ENCODE measurements at regions not wholly inside any gene's neighbourhood (a gene's known extent, or its start where the extent isn't known, plus 50 kb on each side); places are given as distances from the start of the nearest gene placed in this dataset.

DNA sequence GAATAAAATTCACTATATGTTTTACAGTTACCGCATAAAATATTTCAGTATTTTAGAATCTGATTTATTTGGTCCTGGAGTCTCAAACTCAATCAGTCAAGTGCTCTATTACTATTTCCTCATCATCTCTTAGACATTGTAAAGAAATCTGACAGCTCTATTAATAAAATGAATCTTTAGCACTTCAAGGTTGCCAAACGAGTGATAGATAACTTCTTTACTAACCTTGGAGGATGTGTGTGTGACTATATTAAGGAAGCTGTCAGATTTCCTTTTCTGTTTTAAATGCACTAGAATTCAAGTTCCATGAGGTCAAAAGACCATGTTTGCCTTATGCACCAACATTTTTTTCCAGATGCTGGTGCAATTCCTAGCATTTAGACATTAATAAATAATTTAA, 389.8 kb upstream of the AZI2 start:
- DNase-seq (ENCODE audit: low read depth in 2 of 2): no peak

DNA sequence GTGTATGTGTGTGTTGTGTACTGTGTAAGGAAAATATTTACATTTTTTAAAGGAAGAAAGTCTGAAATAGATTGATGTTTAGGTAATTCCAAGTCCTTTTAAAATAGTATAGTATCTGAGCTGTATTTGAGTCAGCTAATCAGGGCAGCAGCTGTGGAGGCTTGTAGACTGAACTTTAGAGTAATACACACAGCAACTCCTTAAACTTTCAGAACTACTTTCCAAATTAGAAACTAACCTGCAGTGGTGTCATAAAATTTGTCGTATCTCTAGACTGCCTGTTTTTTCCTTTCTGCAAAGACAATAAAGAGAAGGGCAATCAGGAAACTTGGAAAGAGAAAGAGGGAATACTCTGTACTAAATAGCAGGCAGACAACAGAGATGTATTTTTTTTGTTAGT, 391.0 kb upstream of the AZI2 start:
- no peak for DNase-seq (ENCODE audit: low read depth in 2 of 2)

DNA sequence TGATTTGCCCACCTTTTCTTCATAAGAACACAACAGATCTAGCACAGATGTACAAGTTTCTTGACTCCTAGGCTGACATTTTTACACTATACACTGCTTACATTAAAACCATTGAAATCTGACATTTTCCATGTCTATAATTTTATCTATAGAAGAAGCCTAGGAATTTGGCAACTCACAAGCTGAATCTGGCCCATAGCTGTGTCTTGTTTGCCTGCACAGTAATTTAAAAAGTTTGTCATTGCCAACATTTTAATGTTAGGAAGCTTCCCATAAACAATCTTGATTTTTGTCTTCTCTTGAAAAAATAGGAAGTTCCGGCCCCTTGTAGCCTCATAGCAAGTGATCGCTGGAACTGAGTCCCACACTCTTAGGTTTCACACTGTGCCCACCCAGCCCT, 394.6 kb upstream of the AZI2 start:
- no peak for DNase-seq (ENCODE audit: low read depth in 2 of 2)

- no peak for DNase-seq (ENCODE audit: low read depth in 2 of 2)
Measured at GRCh38 chr3:28743831-28744230, 395.2 kb upstream of the AZI2 start.

GRCh38 chr3:28745436-28745835, 396.8 kb upstream of the AZI2 start:
- DNase-seq (ENCODE audit: low read depth in 2 of 2): no peak

GRCh38 chr3:28745916-28746617, 397.4 kb upstream of the AZI2 start:
- no peak for DNase-seq (ENCODE audit: low read depth in 2 of 2)

- no peak for DNase-seq (ENCODE audit: low read depth in 2 of 2)
Measured at GRCh38 chr3:28746990-28747389, 398.4 kb upstream of the AZI2 start.

DNA sequence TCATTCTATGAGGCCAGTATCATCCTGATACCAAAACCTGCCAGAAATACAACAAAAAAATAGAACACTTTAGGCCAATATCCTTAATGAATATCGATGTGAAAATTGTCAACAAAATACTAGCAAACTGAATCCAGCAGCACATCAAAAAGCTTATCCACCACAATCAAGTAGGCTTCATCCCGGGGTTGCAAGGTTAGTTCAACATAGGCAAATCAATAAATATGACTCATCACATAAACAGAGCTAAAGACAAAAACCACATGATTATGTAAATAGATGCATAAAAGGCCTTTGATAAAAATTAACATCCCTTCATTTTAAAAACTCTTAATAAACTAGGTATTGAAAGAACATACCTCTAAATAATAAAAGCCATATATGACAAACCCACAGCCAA, 403.2 kb upstream of the AZI2 start:
- no peak for DNase-seq (ENCODE audit: low read depth in 2 of 2)

DNA sequence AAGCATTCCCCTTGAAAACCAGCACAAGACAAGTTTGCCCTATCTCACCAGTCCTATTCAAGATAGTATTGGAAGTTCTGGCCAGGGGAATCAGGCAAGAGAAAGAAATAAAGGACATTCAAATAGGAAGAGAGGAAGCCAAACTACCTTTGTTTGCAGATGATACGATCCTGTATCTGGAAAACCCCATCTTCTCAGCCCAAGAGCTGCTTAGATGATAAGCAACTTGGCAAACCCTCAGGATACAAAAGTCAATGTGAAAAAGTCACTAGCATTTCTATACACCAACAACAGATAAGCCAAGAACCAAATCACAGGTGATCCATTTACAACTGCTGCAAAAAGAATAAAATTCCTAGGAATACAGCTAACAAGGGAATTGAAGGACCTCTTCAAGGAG, 403.7 kb upstream of the AZI2 start:
- no peak for DNase-seq (ENCODE audit: low read depth in 2 of 2)

DNA sequence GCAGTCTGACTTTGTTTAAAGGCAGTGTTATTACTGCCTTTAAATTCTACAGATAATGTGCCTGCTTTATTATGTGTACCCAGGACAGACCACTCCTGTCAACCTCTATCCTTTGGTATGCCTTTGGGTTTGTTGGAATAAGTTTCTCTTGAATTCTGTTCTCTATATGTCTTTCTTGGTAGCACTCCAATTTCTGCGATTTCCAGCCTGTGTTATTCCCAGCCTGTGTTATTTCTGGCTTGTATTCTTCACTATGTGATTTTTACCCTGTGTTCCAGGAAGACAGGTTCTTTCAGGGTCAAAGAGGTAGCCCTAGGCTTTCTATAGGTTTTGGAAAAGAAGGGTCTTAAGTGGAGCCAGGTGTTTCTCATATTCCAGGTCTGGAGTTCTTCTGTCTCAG, 407.4 kb upstream of the AZI2 start:
- DNase-seq (ENCODE audit: low read depth in 2 of 2): no peak

GRCh38 chr3:28758115-28758514, 409.5 kb upstream of the AZI2 start:
- DNase-seq (ENCODE audit: low read depth in 2 of 2): no peak

GRCh38 chr3:28761375-28761774, 412.8 kb upstream of the AZI2 start:
- DNase-seq (ENCODE audit: low read depth in 2 of 2): no peak

- no peak for DNase-seq (ENCODE audit: low read depth in 2 of 2)
Measured at GRCh38 chr3:28765194-28765593, 416.6 kb upstream of the AZI2 start.

- DNase-seq (ENCODE audit: low read depth in 2 of 2): no peak
Measured at GRCh38 chr3:28768439-28768838, 419.8 kb upstream of the AZI2 start.

DNA sequence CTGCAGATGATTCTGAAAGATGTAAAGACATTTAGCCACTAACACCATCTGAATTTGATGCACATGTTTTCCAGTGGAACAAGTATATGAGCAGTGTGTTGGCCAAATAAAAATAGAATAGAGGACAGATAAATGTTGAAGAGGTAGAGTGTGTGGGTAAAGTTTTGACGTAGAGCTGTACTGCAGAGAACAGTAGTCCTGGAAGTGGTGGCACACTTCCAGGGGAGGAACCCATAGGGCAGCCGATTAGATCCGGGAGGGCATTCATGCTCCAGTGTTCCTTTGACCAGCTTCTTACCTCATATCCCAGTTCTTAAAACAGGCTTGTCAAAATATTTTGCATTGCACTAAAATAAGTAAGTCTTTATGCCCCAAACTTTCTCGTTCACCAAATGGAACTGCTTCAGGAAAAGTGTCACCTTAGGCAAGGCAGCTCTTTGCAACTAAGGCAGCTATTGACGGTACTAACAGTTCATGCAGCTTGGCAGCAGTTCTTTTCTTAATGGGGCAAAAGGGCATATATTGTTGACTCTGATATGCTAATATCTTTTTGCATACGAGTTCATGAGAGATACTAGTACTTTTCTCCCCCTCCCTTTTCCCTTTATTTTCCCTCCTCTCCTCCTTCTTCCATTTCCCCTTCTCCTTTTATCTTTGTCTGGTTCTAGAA, 429.3 kb upstream of the AZI2 start:
- DNase-seq (ENCODE audit: low read depth in 2 of 2): no peak

- DNase-seq (ENCODE audit: low read depth in 2 of 2): no peak
Measured at GRCh38 chr3:28780480-28780879, 431.9 kb upstream of the AZI2 start.

DNA sequence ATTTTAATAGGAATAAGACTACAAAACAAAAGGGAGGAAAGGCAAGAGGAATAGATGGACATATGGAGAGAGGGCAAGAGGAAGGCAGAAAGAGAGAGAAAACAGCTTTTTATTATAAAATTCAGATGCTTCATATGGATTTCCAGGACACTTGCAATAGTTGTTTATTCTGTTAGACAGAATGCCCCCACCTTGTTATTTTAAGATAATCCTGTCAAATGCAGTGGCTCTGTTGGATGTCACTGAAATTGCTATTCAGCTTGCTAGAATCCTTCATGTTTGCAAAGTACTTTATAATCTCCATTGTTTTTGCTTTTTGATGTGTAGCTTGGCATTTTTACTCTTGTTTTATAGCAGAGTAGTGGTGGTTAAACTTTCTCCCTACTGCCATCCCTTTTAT, 432.4 kb upstream of the AZI2 start:
- DNase-seq (ENCODE audit: low read depth in 2 of 2): no peak

GRCh38 chr3:28786446-28786845, 437.8 kb upstream of the AZI2 start:
- no peak for DNase-seq (ENCODE audit: low read depth in 2 of 2)

GRCh38 chr3:28788571-28788970, 439.9 kb upstream of the AZI2 start:
- no peak for DNase-seq (ENCODE audit: low read depth in 2 of 2)

DNA sequence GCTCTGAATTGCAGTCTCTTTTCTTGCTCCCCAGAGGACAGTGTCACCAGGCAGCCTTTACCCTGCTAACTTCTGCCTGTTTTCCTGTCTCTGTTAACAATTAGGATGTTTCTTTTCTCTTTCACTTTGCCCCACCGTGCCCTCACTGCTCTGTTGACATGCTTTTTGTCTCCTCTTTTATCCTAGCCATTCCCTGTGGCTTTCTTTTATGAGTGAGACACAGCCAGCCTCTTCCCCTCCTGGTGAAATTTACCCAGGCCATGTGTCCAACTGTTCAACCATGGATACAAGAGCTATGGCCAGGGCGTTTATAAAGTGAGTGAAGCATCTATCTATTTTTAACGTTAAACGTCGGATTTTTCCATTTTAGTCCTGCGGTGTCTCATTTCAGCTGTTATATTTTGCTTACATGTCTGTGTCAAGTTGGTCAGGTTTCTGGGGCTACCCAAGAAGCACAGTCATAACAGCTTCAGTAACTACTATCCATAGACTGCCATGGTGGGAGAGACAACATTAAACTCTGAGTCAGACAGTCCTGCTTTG, 443.2 kb upstream of the AZI2 start:
- no peak for DNase-seq (ENCODE audit: low read depth in 2 of 2)

DNA sequence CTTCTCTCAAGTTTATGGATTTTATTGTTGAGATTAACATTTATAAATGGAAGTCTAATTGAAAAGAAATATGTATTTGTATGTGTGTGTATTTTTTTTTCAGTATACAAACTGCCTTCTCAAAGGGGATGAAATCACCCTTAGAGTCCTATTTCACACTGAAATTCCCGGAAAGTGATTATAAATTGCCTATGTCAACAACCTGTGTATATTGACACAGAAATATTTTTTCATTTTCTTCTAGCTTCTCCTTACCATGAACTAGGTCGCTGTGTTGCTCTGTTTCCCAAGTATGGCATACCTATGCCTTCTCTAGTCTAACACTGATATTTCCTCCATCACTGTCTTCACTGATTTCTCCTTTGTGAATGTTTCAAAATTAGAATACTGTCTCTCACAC, 444.0 kb upstream of the AZI2 start:
- DNase-seq (ENCODE audit: low read depth in 2 of 2): no peak

DNA sequence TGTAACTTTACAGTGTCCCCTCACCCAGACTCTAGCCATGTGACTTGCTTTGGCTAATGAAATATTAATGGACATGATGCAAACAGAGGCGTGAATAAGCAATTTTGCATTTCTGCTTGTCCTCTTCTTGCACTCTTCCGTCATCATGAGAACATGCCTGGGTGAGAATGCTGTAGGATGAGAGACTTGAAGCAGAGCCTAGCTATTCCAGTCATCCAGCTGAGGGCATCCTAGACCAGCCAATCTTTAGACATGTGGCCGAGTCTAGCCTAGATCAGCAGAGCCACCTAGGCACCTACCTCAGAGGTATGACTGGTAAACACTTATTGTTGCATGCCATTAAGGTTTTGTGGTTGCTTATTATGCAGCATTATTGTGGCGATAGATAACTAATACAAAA, 450.5 kb upstream of the AZI2 start:
- DNase-seq (ENCODE audit: low read depth in 2 of 2): no peak

GRCh38 chr3:28800203-28800602, 451.6 kb upstream of the AZI2 start:
- no peak for DNase-seq (ENCODE audit: low read depth in 2 of 2)

DNA sequence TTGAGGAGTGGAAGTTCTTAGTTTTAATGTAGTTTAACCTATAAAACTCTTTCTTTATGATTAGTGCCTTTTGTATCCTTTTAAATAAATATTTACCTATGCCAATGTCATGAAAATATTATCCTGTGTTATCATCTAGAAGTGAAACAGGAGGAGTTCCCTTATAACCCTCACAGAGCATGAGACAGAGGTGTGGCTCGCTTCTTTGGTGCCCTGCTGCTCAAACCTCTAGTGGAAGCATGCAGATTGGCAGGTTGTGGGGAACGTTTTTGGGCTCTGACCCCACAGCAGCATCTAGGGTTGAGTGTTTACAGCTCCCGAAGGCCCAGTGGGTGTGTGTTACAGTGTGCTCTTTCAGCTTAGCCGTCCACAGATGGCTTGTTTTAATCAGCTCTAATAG, 459.4 kb upstream of the AZI2 start:
- no peak for DNase-seq (ENCODE audit: low read depth in 2 of 2)

Measured in stimulated activated CD4-positive, alpha-beta T cell treated with anti-CD3 and anti-CD28 coated beads, Interleukin-1b, Interleukin-23, amount 100 ng/mL, for 4 hours (primary cell).